ENCODE measurements at regions not wholly inside any gene's neighbourhood (a gene's known extent, or its start where the extent isn't known, plus 50 kb on each side); places are given as distances from the start of the nearest gene placed in this dataset.
"Not testable (repeated sequence)": the region's sequence is repeated elsewhere in the genome, so short reads cannot be mapped to it uniquely, and the experiment has no call there.

DNA sequence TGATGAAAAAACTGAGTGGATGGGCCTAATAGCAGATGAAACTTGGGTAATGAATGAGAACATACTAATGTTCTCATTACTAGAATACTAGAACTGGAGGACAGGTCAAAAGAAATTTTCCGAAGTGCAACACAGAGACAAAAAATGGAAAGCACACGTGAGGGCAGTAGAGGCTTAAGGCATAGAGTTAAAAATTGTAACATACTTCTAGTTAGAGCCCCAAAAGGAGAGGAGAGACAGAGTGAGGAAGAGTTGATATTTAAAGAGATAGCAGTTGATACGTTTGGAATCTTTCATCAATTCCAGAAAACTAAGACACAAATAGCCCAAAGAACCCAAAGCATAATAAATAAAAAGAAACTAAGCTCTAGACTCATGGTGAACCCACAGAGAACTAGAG lies 327.9 kb downstream of the SQOR start:
- no peak for DNase-seq

DNA sequence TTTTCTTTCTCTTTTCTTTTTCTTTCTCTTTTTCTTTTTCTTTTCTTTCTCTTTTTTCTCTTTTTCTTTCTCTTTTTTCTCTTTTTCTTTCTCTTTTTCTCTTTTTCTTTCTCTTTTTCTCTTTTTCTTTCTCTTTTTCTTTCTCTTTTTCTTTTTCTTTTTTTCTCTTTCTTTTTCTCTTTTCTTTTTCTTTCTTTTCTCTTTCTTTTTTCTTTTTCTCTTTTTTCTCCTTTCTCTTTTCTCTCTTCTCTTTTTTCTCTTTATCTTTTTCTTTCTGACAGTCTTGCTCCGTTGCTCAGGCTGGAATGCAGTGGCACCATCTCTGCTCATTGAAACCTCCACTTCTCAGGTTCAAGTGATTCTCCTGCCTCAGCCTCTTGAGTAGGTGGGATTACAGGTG lies 335.7 kb downstream of the SQOR start:
- DNase-seq, result no peak

DNA sequence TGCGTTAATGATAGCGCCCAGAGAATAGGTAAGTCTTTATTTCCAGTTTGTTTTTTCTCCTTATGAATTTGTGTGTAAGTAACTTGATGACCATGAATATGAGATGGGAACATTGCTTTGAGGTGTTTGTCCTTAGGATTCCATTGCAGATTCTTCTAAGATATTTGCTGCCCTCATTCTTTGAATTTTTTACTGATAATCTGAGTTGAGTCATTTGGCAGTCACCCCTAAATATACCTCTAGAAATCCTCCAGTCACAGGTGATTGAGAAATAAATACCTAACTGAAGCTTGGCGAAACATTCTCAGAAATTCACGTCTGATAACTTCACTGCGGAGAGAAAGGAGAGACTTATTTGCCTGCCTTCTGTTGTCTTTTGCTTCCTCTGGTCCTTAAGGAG lies 345.5 kb downstream of the SQOR start:
- DNase-seq, result no peak

DNA sequence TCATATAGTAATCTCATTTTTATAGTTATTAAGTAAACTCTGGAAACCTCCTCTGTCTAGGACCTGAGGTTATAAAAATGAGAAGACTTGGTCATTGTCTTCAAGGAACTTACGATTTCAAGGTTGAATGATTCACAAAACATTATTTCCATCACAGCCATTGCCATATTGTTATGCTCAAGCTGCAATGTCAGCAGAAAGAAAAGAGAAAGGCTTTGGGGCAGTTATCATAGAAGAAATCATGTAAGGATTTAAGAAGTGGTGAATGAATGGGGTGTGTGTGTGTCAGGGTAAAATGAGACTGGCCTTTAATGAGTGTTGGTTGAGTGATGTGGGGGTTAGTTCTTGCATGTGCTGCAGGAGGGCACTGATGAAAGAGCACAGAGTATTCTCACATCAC lies 346.8 kb downstream of the SQOR start:
- DNase-seq, result no peak

DNA sequence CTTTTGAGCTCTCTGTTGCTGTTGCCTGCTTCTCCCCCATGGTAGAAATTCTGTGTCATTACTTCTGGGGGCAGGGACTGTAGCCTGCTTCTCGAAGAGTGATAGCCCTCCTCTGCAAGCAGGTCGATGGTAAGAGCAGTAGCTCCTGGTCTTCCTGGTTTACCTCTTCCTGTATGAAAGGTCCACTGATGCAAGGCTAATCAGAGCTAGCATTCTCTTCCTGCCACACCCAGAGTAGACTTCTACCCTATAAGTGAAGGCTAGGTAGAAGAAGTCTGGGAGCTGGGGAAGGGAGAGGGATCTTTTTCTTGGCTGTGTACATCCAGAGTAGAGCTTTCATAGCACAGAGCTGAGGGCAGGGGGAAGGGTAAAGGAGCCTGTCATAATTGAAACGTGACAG lies 357.0 kb downstream of the SQOR start:
- DNase-seq, result no peak

DNA sequence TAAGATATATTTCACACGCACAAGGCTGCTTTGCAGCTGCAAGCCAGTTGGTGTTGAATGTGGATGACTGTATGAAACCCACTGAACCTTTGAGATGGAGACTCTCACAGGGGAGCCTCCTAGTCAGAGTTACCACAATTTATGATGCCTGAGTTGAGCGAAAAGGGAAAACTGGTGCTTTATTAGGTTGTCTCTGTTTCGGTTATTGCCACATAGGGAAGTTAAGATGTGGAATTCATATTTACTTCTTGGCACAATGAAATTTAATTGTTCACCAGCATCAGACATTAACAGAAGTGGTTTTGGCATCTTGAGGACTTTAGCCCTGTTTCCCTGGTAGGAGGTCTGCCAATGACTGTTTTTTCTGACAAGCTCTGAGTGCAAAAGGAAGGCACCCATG lies 358.2 kb downstream of the SQOR start:
- no peak for DNase-seq

DNA sequence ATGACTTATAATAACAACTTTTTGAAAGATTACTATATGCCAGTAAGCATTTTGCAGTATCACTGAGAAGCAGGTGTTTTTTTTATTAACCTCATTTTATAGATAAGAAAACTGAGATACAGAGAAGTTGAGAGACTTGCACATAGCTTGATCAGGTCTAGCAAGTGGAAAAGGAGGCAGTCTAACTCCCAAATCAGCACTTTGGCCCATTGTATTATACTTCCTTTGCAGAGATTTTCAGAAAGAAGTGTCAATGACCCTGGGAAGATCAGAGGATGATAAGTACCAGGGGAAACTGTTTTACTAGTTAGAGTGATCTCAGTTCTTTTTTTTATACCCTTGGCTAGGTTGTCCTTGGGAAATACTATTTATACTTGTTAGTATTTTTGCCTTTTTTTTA lies 358.7 kb downstream of the SQOR start:
- no peak for DNase-seq

DNA sequence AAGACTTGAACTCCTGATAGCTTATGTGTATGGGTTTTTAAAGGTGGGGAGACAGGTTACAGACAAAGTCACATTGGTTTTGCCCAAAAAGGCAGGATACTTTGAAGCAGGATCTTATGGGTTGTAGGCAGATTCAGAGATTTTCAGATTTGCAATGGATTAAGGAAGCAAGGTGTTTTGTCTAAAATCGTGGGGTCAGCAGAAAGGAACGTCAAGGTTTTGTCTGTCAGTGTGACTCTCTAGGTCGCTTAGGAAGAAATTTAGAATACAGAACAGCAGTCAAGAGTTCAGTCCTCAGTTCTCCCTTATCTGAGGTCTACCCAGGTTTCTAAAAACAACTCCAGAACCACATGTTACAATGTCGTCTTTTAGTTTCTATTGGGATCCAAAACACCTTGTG lies 361.0 kb downstream of the SQOR start:
- DNase-seq, result no peak

DNA sequence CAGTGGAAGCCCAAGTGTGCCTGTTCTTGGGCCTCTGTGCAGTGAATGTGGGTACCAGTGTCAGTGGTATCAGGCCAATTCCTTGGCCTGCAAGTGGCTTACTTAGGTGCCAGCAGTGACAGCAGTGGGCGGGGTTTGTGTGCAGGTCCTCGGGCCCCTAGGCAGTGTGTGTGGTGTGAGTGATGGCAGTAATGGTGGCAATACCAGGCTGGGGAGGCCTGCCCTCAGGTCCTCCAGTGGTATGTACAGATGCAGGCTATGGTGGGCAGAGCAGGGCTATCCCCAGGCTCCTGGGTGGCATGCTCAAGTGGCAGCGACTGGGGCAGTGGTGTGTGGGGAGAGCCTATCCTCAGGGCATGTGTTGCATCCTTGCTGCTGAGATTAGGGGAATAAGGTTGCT lies 379.7 kb downstream of the SQOR start:
- no peak for DNase-seq

DNA sequence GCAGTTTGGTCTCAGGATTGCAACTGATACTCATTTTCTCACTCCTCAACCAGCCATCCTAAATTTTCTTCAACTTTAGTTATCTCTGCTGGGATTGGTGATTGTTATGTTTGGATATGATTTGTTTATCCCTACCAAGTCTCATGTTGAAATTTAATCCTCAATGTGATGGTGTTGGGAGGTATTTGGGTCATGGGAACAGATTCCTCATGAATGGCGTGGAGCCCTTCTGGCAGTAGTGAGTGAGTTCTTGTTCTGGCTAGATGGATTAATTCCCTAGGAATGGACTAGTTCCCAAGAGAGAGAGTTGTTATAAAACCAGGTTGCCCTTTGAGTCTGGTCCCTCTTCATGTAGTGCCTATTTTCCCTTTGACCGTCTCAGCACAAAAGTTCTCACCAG lies 399.9 kb downstream of the SQOR start:
- DNase-seq, result no peak

DNA sequence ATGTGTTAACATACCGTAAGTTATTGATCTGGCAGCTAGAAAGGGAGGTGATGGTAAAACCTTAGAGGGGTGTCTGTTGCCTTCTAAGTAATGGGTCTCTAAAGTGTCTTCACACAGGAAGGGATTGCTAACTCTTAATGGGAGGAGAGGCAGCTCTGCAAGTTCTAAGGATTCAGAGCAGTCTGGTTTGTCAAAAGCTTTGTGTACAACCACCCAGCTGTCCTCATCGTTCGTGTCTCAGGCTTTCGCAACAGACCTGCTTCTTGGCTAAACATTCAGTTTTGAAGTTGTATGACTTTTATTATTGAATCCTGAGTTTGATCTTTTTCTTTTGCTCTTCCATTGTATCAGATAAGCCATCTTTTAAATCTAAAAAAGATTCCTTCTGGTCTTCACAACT lies 404.9 kb downstream of the SQOR start:
- no peak for DNase-seq

DNA sequence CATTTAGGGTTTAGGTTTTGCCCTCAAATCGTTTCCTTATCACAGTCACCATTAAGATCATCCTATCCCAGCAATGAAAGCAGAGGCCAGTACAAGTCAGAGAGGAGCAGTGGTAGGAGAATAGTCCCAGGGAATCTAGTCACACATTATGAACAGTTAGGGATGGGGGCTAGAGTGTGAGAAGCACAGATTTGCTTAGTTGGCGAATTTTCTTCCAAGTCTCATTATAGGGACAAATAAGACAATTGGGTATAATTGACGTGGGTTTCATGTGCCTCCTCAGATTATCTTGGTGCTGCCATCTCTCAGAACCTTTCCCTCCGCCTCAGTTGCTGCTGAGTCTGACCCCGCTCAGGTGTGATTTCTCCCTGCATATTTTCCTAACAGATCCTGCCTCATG lies 407.1 kb downstream of the SQOR start:
- DNase-seq, result no peak

DNA sequence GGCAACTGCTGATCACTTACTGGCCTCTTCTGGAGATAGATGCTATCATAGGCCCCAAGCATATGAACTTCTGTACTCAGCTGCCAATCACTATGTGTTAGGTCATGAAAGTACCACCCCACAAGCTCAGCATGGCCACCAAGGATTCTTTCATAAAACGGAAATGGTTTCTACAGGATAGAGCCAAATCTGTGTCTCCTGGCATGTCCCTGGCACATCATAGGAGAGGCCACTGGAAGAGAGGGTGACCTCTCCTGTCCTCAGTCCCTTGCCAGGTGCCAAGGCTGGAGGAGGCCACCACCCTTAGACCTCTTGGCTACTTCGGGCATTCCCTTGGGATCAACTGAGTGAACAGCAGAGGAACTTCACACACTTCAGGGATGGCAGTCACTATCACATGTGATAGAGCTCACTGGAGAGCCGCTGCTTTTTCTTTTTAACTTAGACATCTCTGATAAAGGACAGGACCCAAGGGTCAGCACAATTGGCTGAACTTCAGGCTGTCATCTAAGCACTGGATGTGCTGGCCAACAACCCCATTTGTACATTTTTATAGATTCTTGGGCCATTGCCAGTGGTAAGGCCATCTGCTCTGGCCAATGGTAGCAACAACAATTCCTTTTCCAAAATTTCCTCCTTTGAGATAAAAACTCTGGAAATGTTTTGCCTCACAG lies 425.2 kb downstream of the SQOR start:
- DNase-seq, result no peak

DNA sequence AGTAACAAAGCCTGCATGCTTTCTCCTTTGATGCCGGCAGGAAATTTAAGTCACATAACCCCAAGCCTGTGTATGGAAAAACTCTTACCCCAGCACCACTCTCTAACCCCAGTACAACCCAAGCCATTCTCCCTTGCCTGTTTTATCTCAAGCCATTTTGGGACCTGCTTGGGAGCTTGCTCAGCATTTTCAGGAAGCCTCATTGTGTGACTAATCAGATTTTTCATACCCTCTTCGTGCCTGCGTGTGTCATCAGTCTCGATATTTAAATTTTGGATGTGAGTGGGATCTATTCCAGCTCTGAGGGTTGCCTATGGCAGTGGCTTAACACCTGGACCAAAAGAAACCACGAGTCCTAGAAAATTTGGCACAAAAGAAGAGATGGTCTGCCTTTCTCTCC lies 426.2 kb downstream of the SQOR start:
- DNase-seq, result no peak

DNA sequence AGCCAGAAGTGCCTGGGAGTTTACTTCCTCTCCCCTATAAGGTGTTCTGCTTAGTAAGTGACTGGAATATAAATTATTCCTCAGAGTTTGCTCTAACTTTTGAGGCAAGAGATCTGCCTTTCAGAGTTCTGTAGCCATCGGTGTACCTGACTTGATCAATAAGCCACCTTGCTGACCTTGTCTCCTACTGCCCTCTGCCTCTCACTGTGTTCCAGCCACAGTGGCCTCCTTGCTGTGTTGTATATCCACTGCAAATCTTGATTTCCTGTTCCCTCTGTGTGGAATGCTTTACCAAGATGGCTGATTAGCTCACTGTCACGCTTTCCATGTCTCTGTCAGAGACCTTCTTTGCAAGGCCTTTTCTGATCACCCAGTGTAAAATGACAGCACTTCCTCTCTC lies 442.4 kb downstream of the SQOR start:
- DNase-seq, result no peak

DNA sequence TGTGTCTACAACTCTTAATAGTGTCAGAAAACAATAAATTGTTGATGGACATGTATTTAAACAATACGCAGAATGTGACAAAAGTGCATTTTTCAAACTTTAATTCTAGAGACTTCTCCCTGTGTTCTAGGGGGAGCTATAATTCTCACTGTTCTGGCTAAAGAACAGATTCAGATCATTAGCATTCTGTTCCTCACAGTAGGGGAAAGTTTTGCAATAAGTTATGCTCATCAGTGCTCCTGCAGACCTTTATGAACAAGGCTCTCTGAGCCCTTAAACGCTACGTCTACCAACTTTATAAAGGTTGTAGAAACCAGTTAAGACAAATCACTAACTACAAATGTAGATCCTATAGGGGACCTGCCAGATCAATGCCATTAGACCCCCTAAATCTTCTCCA lies 444.2 kb downstream of the SQOR start:
- no peak for DNase-seq

DNA sequence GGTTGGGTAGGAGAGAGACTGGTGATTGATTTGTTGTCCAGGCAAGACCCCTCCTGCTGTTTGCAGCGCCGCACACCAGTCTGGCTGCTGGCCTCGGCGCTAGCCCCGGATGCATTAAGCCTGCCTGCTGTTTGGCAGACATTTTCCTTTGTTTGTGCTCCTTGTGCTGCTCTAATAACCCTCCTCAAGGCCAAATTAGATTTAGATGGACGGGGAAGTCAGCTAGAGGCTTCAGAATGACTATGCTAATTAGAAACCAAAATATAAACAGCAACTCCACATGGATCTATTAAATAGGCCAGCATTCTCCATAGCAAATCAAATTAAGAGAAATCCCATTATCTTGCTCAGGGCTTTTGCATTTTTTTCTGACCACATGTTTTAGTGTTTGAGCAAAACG lies 445.2 kb downstream of the SQOR start:
- DNase-seq, result no peak

DNA sequence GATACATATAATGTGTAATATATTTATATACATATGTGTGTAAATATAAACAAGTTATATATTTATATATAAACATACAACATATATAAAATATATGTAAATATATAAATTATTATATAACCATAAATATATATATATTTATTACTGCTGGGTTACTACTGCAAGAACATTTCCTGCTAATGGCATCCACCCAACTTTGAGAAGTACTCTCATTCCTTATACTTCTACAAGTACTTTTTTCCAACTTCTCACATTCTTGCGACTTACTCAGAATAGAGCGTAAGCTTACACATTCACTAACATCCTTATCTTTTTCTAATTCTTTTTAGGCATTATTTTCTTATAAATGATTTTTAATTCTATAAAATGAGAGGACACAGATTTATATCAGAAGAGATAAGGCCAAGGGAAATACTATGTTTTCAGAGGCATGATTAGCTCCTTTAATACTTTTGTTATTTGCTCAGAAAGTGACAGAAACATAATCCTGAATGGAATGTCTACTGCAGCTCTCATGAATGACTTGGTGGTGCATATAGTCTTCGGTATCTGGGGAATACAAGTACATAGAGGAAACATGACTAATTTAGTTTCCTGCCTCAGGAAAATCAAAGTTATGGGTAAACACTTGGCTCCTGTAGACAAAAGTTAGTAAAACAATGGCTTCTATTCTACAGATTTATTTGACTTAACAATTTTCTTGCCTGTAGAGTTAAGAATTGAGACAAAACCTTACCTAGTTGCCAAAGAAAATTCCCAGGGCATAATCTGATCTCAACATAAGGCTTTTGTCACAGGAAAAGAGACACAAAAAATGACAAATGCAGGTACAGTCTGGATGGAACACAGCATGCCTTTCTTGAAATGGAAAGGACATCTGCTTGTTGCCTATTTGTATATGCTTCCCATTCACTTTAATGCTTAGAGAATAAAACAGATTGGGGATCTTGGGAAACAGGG lies 453.9 kb downstream of the SQOR start:
- DNase-seq, result no peak

DNA sequence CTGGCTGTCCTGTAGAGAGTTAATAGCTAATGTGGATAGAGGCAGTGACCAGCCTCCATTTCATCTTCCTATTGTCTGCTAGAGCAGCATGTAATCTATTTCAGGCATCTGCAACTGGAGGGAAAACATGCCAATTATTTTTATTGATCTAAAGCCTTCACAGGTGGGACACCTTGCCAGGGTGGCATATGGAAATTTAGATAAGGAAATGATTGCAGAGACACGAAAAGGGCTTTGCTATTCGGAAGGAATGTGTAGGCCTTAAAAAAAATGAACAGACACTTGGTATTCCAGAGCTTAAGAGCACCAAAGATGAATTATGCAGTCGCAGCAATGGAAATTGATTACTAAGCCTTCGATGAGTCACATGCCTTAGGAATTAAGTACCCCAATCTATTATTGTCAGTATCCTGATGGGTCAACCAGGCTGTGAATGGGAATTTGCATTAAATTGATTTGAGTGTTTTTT lies 454.7 kb downstream of the SQOR start:
- DNase-seq, result no peak

DNA sequence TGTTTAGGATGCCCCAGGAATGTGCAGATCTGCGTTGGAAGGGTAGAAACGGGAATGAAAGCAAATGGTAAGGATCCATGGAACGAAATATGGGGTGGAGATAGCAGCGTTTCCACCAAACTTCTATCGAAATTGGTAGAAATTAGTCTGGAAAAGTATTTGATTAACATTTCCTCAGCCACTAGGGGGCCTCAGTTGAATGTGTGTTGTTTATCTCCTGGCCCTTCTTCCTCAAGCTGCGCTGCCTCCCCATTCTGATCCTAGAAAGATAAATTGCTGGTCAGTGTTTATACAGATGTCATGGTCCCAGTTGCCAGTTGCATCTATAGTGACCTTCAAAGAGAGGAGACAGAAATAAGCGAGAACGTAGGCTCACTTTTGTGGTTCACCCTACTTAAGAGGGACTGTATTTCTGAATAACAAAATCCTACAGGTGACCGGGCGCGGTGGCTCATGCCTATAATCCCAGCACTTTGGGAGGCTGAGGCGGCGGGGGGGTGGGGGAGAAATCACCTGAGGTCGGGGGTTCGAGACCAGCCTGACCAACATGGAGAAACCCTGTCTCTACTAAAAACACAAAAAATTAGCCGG lies 457.1 kb downstream of the SQOR start:
- DNase-seq, result no peak

DNA sequence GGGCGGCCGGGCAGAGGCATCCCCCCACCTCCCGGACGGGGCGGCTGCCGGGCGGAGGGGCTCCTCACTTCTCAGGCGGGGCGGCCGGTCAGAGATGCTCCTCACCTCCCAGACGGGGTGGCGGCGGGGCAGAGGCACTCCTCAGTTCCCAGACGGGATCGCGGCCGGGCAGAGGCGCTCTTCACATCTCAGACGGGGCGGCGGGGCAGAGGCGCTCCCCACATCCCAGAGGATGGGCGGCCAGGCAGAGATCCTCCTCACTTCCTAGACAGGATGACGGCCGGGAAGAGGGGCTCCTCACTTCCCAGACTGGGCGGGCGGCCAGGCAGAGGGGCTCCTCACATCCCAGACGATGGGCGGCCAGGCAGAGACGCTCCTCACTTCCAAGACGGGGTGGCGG lies 463.2 kb downstream of the SQOR start:
- not testable (repeated sequence) for DNase-seq

DNA sequence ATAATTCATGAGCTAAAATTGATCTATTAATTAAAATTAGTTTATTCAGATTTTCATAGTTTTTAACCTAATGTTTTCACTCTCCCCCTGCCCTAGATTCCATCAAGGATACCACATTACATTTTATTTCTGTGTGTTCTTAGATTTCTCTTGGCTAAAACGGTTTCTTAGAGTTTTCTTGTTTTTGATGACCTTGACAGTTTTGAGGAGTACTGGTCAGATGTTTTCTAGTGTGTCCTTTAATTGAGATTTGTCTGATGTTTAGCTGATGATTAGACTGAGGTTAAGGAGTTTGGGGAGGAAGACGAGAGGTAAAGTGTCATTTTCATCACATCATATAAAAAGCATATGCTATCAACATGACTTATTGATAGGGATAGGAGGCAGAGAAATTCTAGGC lies 475.9 kb downstream of the SQOR start:
- no peak for DNase-seq

DNA sequence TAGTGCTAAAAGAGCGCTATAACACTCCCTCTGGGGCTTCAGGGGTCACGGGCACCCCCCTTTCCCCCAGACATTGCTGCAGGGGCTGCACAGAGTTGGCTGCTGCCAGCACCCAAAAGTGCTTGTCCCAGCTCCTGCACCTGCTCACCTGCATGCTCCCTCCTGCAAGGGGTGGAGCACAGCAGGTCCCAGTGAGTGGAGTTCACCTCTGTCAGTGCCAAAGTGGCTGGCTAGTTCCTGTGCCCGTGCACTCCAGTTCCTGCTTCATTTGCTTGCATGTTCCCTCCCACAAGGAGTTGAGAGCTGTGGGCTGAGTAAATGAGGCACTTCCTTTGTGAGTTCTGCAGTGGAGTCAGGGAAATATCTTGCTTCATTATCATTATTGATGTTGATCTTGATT lies 476.9 kb downstream of the SQOR start:
- no peak for DNase-seq

DNA sequence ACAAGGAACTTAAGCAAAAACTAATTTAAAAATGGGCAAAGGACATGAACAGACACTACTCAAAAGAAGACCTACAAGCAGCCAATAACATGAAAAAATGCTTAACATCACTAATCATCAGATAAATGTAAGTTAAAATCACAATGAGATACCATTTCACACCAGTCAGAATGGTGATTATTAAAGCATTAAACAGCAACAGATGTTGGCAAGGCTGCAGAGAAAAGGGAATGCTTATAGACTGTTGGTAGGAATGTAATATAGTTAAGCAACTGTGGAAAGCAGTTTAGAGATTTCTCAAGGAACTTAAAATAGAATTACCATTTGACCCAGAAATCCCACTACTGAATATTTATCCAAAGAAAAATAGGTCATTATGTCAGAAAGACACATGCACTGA lies 482.2 kb downstream of the SQOR start:
- DNase-seq, result no peak
